ENCODE measurements at regions not wholly inside any gene's neighbourhood (a gene's known extent, or its start where the extent isn't known, plus 50 kb on each side); places are given as distances from the start of the nearest gene placed in this dataset.

DNA sequence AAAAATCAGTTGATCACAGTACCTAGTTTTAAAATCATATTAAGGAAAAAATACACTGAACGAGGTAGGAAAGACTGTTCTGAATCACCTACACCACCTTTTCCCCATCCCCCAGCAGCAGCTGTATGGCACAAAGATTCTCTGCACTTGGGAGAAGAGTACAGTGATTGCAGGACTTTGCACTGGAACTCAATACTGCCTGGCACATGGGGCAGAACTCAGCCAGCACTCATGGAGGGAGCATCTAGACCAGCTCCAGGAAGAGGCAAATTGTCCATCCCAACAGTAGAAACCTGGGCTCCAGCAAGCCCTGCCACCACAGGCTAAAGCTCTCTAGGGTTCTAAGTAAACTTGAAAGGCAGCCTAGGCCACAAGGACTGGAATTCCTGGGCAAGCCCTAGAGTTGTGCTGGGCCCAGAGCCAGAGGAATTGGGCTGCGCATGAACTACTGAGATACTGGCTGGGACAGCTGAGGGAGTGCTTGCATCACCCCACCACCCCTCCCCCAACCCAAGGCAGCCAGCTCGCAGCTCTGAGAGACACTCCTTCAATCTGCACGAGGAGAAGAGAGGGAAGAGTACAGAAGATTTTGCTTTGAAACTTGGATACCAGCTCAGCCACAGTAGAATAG lies 654.4 kb upstream of the CDH6 start:
- TF ChIP-seq, protein P1, sequence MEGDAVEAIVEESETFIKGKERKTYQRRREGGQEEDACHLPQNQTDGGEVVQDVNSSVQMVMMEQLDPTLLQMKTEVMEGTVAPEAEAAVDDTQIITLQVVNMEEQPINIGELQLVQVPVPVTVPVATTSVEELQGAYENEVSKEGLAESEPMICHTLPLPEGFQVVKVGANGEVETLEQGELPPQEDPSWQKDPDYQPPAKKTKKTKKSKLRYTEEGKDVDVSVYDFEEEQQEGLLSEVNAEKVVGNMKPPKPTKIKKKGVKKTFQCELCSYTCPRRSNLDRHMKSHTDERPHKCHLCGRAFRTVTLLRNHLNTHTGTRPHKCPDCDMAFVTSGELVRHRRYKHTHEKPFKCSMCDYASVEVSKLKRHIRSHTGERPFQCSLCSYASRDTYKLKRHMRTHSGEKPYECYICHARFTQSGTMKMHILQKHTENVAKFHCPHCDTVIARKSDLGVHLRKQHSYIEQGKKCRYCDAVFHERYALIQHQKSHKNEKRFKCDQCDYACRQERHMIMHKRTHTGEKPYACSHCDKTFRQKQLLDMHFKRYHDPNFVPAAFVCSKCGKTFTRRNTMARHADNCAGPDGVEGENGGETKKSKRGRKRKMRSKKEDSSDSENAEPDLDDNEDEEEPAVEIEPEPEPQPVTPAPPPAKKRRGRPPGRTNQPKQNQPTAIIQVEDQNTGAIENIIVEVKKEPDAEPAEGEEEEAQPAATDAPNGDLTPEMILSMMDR (IDR thresholded peaks at IDR 0.05), result no peak
- TF ChIP-seq ZFX (IDR thresholded peaks at IDR 0.05; ENCODE audit: borderline replicate concordance), result no peak
